HL-60 (cell line): ENCODE measurements at regions not wholly inside any gene's neighbourhood (a gene's known extent, or its start where the extent isn't known, plus 50 kb on each side); places are given as distances from the start of the nearest gene placed in this dataset.

Experiments
- DNase-seq, 2 experiments: peaks; one replicate each; pipeline ENCODE4 v3.0.0-alpha.2; 2010 to 2020; ENCODE audit warnings: low read depth in 1 of 2, low spot score in 1 of 2
- H3K27ac ChIP-seq: fragments of 250-450 bp; sonication (Bioruptor Pico); replicated peaks from 2 replicates; pipeline ENCODE4 v1.5.1; 2020; ENCODE audit warnings: mild to moderate bottlenecking, moderate library complexity
- H3K27me3 ChIP-seq: fragments of 250-450 bp; sonication (Bioruptor Pico); 2 replicates; pipeline ENCODE4 v1.5.1; 2021; ENCODE audit warnings: mild to moderate bottlenecking, moderate library complexity; ENCODE audit not compliant: insufficient read depth, poor library complexity, severe bottlenecking
- H3K4me3 ChIP-seq: replicated peaks from 2 replicates; pipeline ENCODE4 v1.5.1; 2011; ENCODE audit warnings: mild to moderate bottlenecking, control low read depth, low read length; ENCODE audit not compliant: insufficient read depth
- CTCF ChIP-seq: IDR thresholded peaks from one replicate; pipeline ENCODE4 v1.5.1; 2011; ENCODE audit warnings: low read length, control low read depth, inconsistent platforms; ENCODE audit not compliant: insufficient read depth
- GABPA ChIP-seq: IDR thresholded peaks from 2 replicates; pipeline ENCODE4 v1.6.1; 2012; ENCODE audit warnings: low read depth
- POLR2AphosphoS5 ChIP-seq: IDR thresholded peaks from 2 replicates; pipeline ENCODE4 v1.6.1; 2012; ENCODE audit warnings: low read depth
- REST ChIP-seq: IDR thresholded peaks from 2 replicates; pipeline ENCODE4 v1.6.1; 2012; ENCODE audit warnings: low read depth; ENCODE audit not compliant: insufficient replicate concordance
- SPI1 ChIP-seq: IDR thresholded peaks from 2 replicates; pipeline ENCODE4 v1.6.1; 2012; ENCODE audit warnings: low read depth, mild to moderate bottlenecking, borderline replicate concordance

- Histone ChIP-seq H3K27ac (no peak overlapping the region), H3K4me3 (no peak overlapping the region), H3K27me3 (no peaks in the 10 kb centered on the region)
- no peak for TF ChIP-seq REST
- DNase-seq: no peak
Measured at GRCh38 chr2:70036290-70036689, 51.0 kb upstream of the PCBP1 start.

- H3K27me3 ChIP-seq: no peaks in the 10 kb centered on the region
- no peak overlapping the region for H3K27ac ChIP-seq
- no peak for TF ChIP-seq SPI1
- TF ChIP-seq REST: no peak
- no peak for TF ChIP-seq POLR2AphosphoS5
- no peak for TF ChIP-seq CTCF
- TF ChIP-seq GABPA: no peak
- DNase-seq: no peak
- no peak overlapping the region for H3K4me3 ChIP-seq
Measured at GRCh38 chr2:70035344-70035844, 51.9 kb upstream of the PCBP1 start.

GRCh38 chr2:70030724-70031420 is 56.4 kb upstream of the PCBP1 start:
- no peak for TF ChIP-seq GABPA
- TF ChIP-seq SPI1: no peak
- TF ChIP-seq POLR2AphosphoS5: no peak
- TF ChIP-seq CTCF: no peak
- TF ChIP-seq REST: no peak

More at GRCh38 chr2:70030724-70031420, 56.4 kb upstream of the PCBP1 start:
- H3K27me3 ChIP-seq: no peaks in the 10 kb centered on the region
- H3K4me3 ChIP-seq: no peak overlapping the region
- DNase-seq: no peak
- no peak overlapping the region for H3K27ac ChIP-seq
